ENCODE measurements at regions not wholly inside any gene's neighbourhood (a gene's known extent, or its start where the extent isn't known, plus 50 kb on each side); places are given as distances from the start of the nearest gene placed in this dataset.

GRCh38 chrX:6759655-6760375, 224.9 kb upstream of the VCX3A start:
- TF ChIP-seq CTCF (IDR thresholded peaks at IDR 0.05) (no peak), POLR2A (IDR thresholded peaks at IDR 0.05) (no peak), POLR2AphosphoS5 (IDR thresholded peaks at IDR 0.05) (no peak)
